HL-60 (cell line): ENCODE measurements at regions not wholly inside any gene's neighbourhood (a gene's known extent, or its start where the extent isn't known, plus 50 kb on each side); places are given as distances from the start of the nearest gene placed in this dataset.

ENCODE experiments used
- CTCF ChIP-seq: IDR thresholded peaks from one replicate; pipeline ENCODE4 v1.5.1; 2011; ENCODE audit warnings: low read length, control low read depth, inconsistent platforms; ENCODE audit not compliant: insufficient read depth
- POLR2AphosphoS5 ChIP-seq: IDR thresholded peaks from 2 replicates; pipeline ENCODE4 v1.6.1; 2012; ENCODE audit warnings: low read depth

GRCh38 chr3:112746675-112747280, 99.9 kb downstream of the CD200R1L start:
- no peak for TF ChIP-seq CTCF
- TF ChIP-seq POLR2AphosphoS5: no peak
